GM12891 (cell line): ENCODE measurements at regions not wholly inside any gene's neighbourhood (a gene's known extent, or its start where the extent isn't known, plus 50 kb on each side); places are given as distances from the start of the nearest gene placed in this dataset.

Experiments
- PAX5 ChIP-seq: IDR thresholded peaks from 2 replicates; pipeline ENCODE4 v1.6.1; 2011; ENCODE audit warnings: low read length, moderate library complexity, mild to moderate bottlenecking; ENCODE audit not compliant: insufficient read depth, severe bottlenecking
- POLR2A ChIP-seq: IDR thresholded peaks from 2 replicates; pipeline ENCODE4 v1.6.1; 2011; ENCODE audit warnings: low read depth, low read length, control low read depth
- POLR2AphosphoS5 ChIP-seq: IDR thresholded peaks from 2 replicates; pipeline ENCODE4 v1.6.1; 2011; ENCODE audit warnings: low read depth, low read length, control low read depth
- POU2F2 ChIP-seq: IDR thresholded peaks from 2 replicates; pipeline ENCODE4 v1.6.1; 2011; ENCODE audit warnings: low read depth, mild to moderate bottlenecking, control low read depth, low read length, moderate library complexity
- SPI1 ChIP-seq: IDR thresholded peaks from 2 replicates; pipeline ENCODE4 v1.6.1; 2011; ENCODE audit warnings: low read depth, low read length, control low read depth
- TAF1 ChIP-seq: IDR thresholded peaks from 2 replicates; pipeline ENCODE4 v1.6.1; 2011; ENCODE audit warnings: low read depth, low read length, control low read depth

- TF ChIP-seq POLR2A (no peak), SPI1 (no peak), POLR2AphosphoS5 (no peak), TAF1 (no peak), POU2F2 (no peak), PAX5 (no peak)
Measured at GRCh38 chr2:143844986-143845385, 674.9 kb downstream of the ZEB2 start.
